AG09309 (cell line): ENCODE measurements at regions not wholly inside any gene's neighbourhood (a gene's known extent, or its start where the extent isn't known, plus 50 kb on each side); places are given as distances from the start of the nearest gene placed in this dataset.

ENCODE experiments used
- DNase-seq: peaks from one replicate; pipeline ENCODE4 v3.0.0-alpha.2; 2010; ENCODE audit warnings: low read depth
- H3K4me3 ChIP-seq: 2 replicates; pipeline ENCODE4 v1.5.1; 2011; ENCODE audit warnings: mild to moderate bottlenecking, low read depth, low read length, moderate library complexity; ENCODE audit not compliant: control insufficient read depth
- CTCF ChIP-seq: IDR thresholded peaks from 2 replicates; pipeline ENCODE4 v1.5.1; 2011; ENCODE audit warnings: mild to moderate bottlenecking, low read depth, low read length, inconsistent platforms; ENCODE audit not compliant: insufficient read depth, control insufficient read depth; ENCODE audit errors: missing control alignments

- TF ChIP-seq CTCF: no peak
- DNase-seq: peak; percentile 57
- H3K4me3 ChIP-seq: no peak overlapping the region
Observed at GRCh38 chr2:212843409-212844199, 305.0 kb upstream of the ERBB4 start.

- TF ChIP-seq CTCF: no peak
- H3K4me3 ChIP-seq: no peak overlapping the region
Observed at GRCh38 chr2:212842544-212843185, 304.1 kb upstream of the ERBB4 start.

GRCh38 chr2:212841460-212841859 lies 302.9 kb upstream of the ERBB4 start:
- no peak for TF ChIP-seq CTCF
- DNase-seq: no peak
- no peak overlapping the region for H3K4me3 ChIP-seq

More at GRCh38 chr2:212842544-212843185, 304.1 kb upstream of the ERBB4 start:
- peak; percentile 69 for DNase-seq

GRCh38 chr2:212832211-212833195 lies 293.9 kb upstream of the ERBB4 start:
- no peak for TF ChIP-seq CTCF
- no peak for DNase-seq
- no peak overlapping the region for H3K4me3 ChIP-seq

GRCh38 chr2:212831671-212832199 lies 293.1 kb upstream of the ERBB4 start:
- no peak for DNase-seq
- H3K4me3 ChIP-seq: no peak overlapping the region
- no peak for TF ChIP-seq CTCF

- DNase-seq: no peak
- TF ChIP-seq CTCF: no peak
- H3K4me3 ChIP-seq: no peak overlapping the region
Observed at GRCh38 chr2:212816267-212816666, 277.7 kb upstream of the ERBB4 start.
